SIG-M5 (cell line): ENCODE measurements at regions not wholly inside any gene's neighbourhood (a gene's known extent, or its start where the extent isn't known, plus 50 kb on each side); places are given as distances from the start of the nearest gene placed in this dataset.
A peak's percentile ranks its signal among the peaks of the same experiment; 100 is the strongest.

Experiments
- DNase-seq: peaks from one replicate; lab custom pipeline; 2025; lab: John Stamatoyannopoulos, UW

GRCh38 chr14:76948976-76949375, 79.5 kb downstream of the IRF2BPL start:
- no peak for DNase-seq

DNA sequence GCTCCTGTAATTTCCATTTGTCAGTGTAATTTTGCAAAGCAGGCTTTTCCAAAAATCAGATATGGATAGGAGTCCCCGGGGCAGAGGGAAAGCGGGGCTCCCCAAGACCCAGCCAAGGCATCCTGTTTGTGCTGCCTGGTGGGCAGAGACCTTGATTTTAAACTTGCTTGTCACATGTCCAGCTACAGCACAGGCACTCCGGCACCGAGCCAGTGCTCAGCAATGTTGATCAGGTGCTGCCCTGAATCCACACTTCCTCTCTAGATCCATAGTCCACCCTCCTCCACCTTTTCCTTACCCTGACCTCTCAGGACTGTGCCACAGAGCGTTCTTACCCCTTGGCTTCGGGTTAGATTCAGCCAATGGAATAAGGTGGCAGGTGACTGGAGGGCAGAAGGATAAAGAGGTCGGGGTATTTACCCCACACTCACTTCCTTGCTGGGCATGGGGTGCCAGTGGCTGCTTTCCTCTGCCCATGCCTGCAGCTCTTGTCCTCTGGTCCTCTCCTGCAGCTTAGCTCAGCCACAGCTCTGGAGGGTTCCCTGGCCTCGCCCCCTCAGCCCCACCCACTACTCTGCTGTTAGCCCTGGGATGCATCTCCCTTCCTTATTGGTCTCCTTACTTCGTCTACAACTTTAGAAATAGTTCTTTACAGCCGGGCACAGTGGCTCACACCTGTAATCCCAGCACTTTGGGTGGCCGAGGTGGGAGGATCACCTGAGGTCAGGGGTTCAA, 80.1 kb downstream of the IRF2BPL start:
- DNase-seq = no peak

DNA sequence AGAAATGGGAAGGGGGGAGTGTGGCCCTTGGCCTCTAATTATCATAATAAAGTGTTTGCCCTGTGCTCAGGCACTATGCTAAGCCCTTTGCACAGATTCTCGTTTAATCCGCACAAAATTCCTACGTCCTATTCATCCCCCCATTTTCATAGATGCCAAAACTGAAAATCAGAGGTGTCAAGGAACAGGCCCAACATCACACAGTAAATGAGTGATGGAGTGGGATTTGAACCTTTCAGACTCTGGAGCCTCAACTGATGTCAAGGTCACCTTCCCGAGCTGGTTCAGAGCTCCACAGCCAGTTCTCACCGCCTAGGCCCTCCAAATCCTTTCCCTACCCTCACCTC, 80.7 kb downstream of the IRF2BPL start:
- DNase-seq = no peak

- peak; percentile 1 for DNase-seq
These were observed 81.2 kb downstream of the IRF2BPL start for GRCh38 chr14:76947078-76947837.

DNA sequence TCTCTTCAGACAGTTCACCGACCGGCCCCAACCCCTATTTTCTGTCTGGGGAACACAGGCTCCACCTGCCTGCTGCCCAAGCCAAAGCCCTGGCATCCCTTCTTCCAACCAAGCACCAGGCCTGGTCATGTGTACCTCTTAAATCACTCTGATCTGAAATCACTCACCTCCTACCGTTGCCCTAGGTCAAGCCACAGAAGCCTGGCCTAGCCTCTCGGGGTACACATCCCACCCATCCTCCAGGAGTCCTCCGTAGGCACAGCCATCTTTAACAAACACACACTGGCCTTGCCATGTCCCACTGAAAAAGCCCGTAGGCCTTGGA, 81.8 kb downstream of the IRF2BPL start:
- no peak for DNase-seq

DNA sequence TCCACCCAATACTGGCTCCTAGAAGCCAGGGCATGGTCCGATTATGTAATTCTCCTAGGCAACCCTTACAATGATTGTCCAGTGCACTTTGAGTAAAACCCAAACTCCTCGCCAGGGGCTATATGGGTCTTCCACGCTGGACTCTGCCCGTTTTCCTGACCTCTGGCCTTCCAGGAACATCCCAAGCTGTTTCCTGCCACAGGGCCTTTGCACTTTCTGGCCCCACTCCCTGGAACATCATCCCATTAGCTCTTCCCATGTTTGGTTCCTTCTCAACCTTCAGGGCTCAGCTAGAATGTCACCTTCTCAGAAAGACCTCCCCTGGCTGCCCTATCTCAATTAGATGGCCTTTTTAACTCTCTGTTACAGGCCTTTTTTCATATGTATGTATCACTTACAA, 85.4 kb downstream of the IRF2BPL start:
- no peak for DNase-seq

GRCh38 chr14:76941946-76942805, 86.3 kb downstream of the IRF2BPL start:
- no peak for DNase-seq

DNA sequence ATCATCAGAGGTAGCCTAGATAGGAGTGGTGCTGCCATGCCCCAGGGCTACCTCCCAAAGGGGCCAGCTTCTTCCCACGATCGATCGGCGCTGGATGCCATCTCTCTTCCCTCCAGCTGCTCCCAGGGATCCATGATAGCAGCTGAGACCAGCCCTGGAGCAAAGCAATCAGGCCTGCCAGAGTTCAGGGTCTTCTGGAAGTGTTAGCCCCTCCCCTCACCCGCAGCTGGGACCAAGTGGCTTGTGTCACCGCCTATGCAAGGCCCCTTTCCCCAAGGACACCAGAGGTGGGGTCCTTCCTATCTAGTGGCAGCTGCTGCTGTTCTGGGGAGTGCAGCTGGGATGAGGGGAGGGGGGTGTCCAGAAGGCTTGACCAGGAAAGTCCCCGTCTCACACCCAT, 87.0 kb downstream of the IRF2BPL start:
- no peak for DNase-seq

DNA sequence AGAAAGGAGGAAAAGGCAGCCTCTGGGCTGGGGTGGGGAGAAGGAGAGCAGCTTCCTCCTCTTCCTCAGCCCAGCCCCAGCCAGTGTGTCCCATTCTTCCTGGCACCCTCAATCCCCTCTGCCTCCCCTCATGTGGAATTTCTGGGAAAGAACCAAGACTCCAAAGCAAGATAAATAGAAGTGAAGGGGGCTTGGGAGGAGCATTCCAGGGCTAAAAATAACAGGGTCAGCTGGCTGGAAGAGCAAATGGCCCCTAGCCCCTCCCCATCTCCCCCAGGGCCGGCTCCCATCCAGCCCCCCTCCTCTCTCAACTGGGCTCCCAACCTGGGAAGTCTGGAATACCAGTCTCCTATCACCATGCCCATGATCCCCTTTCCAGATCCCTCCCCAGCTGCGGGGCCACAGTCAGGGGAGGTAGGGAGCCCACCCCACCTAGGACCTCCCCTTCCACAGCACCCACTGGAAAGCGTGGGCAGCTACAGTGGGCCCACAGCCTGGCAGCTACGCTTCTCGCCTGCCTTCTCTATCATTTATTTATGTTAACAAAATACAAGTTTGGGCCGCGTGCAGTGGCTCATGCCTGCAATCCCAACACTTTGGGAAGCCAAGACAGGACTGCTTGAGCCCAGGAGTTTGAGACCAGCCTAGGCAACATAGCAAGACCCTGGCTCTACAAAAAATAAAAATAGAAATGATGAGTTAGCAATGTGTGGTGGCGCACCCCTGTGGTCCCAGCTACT, 88.3 kb downstream of the IRF2BPL start:
- no peak for DNase-seq

DNA sequence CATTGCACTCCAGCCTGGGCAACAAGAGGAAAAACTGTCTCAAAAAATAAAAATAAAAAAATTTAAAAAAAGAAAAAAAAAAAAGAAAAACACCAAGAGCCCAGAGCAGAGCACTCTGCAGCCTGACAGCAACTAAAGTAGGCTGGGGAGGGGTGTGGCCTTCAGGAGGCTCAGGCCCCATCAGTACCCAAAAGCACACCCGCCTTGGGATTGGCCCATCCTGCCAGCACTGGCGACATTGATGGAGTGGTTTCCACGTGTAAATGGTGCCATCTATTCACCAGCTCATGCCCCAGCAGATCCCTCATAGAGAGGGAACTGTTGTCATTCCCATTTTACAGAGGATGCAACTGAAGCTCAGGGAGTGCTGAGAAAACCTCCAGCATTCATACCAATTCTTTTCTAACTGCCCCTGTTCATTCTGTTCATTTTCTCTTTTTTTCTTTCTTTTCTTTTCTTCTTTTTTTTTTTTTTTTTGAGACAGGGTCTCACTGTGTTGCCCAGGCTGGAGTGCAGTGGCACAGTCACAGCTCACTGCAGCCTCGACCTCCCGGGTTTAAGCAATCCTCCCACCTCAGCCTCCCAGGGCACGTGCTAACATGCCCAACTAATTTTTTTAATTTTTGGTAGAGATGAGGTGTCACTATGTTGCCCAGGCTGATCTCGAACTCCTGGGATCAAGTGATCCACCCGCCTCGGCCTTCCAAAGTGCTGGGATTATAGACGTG, 89.3 kb downstream of the IRF2BPL start:
- DNase-seq = no peak

GRCh38 chr14:76938092-76938500, 90.4 kb downstream of the IRF2BPL start:
- no peak for DNase-seq

- DNase-seq = no peak
These were observed 91.1 kb downstream of the IRF2BPL start for GRCh38 chr14:76937181-76938091.

DNA sequence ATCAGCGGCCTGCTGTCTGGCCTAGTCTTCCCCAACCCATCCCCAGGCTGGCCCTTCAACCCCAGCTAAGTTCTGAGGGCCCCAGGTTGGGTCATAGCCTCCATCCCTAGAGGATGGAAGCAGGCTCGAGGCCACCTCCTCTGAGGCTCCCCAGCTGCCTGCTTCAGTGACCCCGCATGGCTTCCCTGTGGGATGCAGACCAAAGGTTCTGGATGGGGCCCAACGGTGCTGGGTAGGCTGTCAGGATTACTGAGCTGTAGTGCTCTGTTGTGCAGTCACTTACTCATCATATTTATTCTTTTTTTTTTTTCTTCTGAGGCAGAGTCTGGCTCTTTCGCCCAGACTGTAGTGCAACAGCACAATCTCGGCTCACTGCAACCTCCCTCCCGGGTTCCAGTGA, 92.0 kb downstream of the IRF2BPL start:
- DNase-seq = no peak

GRCh38 chr14:76933515-76933914, 95.0 kb downstream of the IRF2BPL start:
- DNase-seq = no peak

GRCh38 chr14:76931631-76932402, 96.7 kb downstream of the IRF2BPL start:
- no peak for DNase-seq

DNA sequence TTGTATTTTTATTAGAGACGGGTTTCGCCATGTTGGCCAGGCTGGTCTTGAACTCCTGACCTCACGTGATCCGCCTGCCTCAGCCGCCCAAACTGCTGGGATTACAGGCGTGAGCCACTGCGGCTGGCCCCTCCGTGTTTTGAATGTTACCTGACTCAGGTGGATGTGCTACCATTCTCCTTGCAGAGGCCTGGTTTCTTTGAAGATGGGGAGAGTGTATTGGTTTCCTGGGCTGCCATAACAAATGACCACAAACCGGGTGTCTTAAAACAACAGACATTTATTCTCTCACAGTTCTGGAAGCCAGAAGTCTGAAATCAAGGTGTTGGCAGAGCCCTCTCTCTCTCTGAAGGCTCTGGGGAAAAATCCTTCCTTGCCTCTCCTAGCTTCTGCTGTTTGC, 98.0 kb downstream of the IRF2BPL start:
- DNase-seq = no peak

GRCh38 chr14:76929927-76930326, 98.6 kb downstream of the IRF2BPL start:
- DNase-seq = peak; percentile 16

- no peak for DNase-seq
These were observed 100.4 kb downstream of the IRF2BPL start for GRCh38 chr14:76927971-76928700.
